Kidney epithelial cell (primary cell): ENCODE measurements at regions not wholly inside any gene's neighbourhood (a gene's known extent, or its start where the extent isn't known, plus 50 kb on each side); places are given as distances from the start of the nearest gene placed in this dataset.

Source experiments
- DNase-seq: peaks from one replicate; pipeline ENCODE4 v3.0.0-alpha.2; 2010; ENCODE audit warnings: low read depth
- H3K27me3 ChIP-seq: 2 replicates; pipeline ENCODE4 v1.6.0; 2011; ENCODE audit warnings: low read length; ENCODE audit not compliant: control insufficient read depth, insufficient read depth
- H3K36me3 ChIP-seq: 2 replicates; pipeline ENCODE4 v1.5.1; 2011; ENCODE audit warnings: low read length; ENCODE audit not compliant: control insufficient read depth, insufficient read depth
- H3K4me3 ChIP-seq: 2 replicates; pipeline ENCODE4 v1.5.1; 2011; ENCODE audit warnings: low read depth, mild to moderate bottlenecking, control low read depth, low read length
- CTCF ChIP-seq: IDR thresholded peaks from 2 replicates; pipeline ENCODE4 v1.5.1; 2011; ENCODE audit warnings: mild to moderate bottlenecking, moderate library complexity, low read length, control low read depth, inconsistent platforms; ENCODE audit not compliant: insufficient read depth, poor library complexity, severe bottlenecking

GRCh38 chr6:86793649-86794048, 143.7 kb upstream of the HTR1E start:
- no peaks in the 10 kb centered on the region for H3K36me3 ChIP-seq
- no peaks in the 10 kb centered on the region for H3K27me3 ChIP-seq
- DNase-seq: no peak
- H3K4me3 ChIP-seq: no peak overlapping the region
- TF ChIP-seq CTCF: no peak

GRCh38 chr6:86791476-86791875, 145.9 kb upstream of the HTR1E start:
- Histone ChIP-seq H3K36me3 (no peaks in the 10 kb centered on the region), H3K4me3 (no peak overlapping the region), H3K27me3 (no peaks in the 10 kb centered on the region)
- no peak for TF ChIP-seq CTCF
- DNase-seq: no peak

- DNase-seq: no peak
- H3K36me3 ChIP-seq: no peaks in the 10 kb centered on the region
- no peaks in the 10 kb centered on the region for H3K27me3 ChIP-seq
- no peak for TF ChIP-seq CTCF
- H3K4me3 ChIP-seq: no peak overlapping the region
Observed at GRCh38 chr6:86789779-86790411, 147.4 kb upstream of the HTR1E start.

- no peaks in the 10 kb centered on the region for H3K27me3 ChIP-seq
- TF ChIP-seq CTCF: no peak
- H3K36me3 ChIP-seq: no peaks in the 10 kb centered on the region
- H3K4me3 ChIP-seq: no peak overlapping the region
- DNase-seq: no peak
Observed at GRCh38 chr6:86782328-86782727, 155.0 kb upstream of the HTR1E start.

- no peak for DNase-seq
- Histone ChIP-seq H3K4me3 (no peak overlapping the region), H3K27me3 (no peaks in the 10 kb centered on the region), H3K36me3 (no peaks in the 10 kb centered on the region)
- TF ChIP-seq CTCF: no peak
Observed at GRCh38 chr6:86780923-86781322, 156.4 kb upstream of the HTR1E start.

- H3K36me3 ChIP-seq: no peaks in the 10 kb centered on the region
- no peaks in the 10 kb centered on the region for H3K27me3 ChIP-seq
- TF ChIP-seq CTCF: no peak
- H3K4me3 ChIP-seq: no peak overlapping the region
- DNase-seq: no peak
Observed at GRCh38 chr6:86775893-86776292, 161.4 kb upstream of the HTR1E start.
